HEK293T (cell line): ENCODE measurements at regions not wholly inside any gene's neighbourhood (a gene's known extent, or its start where the extent isn't known, plus 50 kb on each side); places are given as distances from the start of the nearest gene placed in this dataset.
"Not testable (repeated sequence)": the region's sequence is repeated elsewhere in the genome, so short reads cannot be mapped to it uniquely, and the experiment has no call there.

Experiments used
- CTCF ChIA-PET: fragments of 350-600 bp; formaldehyde crosslinking; extraction: SDS; loops from one replicate; lab custom pipeline; 2021; ENCODE audit warnings: antibody characterized with exemption, inconsistent platforms; lab: Yijun Ruan, JAX
- POLR2A ChIA-PET: fragments of 350-600 bp; formaldehyde crosslinking; extraction: SDS; loops from one replicate; lab custom pipeline; 2020; ENCODE audit warnings: antibody characterized with exemption, inconsistent platforms; lab: Yijun Ruan, JAX
- DNase-seq: peaks from one replicate; pipeline ENCODE4 v3.0.0; 2012; ENCODE audit warnings: mixed read lengths; ENCODE audit errors: extremely low spot score
- ARNT ChIP-seq: fragments of 450-650 bp; IDR thresholded peaks from 2 replicates; pipeline ENCODE4 v1.6.1; 2017; ENCODE audit warnings: mild to moderate bottlenecking
- BHLHE40 ChIP-seq: fragments of 450-650 bp; IDR thresholded peaks from 2 replicates; pipeline ENCODE4 v1.6.1; 2016; ENCODE audit warnings: mild to moderate bottlenecking, moderate library complexity, borderline replicate concordance
- CTBP1 ChIP-seq: fragments of 450-650 bp; IDR thresholded peaks from 2 replicates; pipeline ENCODE4 v1.6.1; 2016; ENCODE audit warnings: borderline replicate concordance
- ELF4 ChIP-seq: fragments of 450-650 bp; IDR thresholded peaks from 2 replicates; pipeline ENCODE4 v1.6.1; 2017; ENCODE audit warnings: antibody characterized with exemption
- FOXA1 ChIP-seq: fragments of 450-650 bp; IDR thresholded peaks from 2 replicates; pipeline ENCODE4 v1.6.1; 2016; ENCODE audit warnings: mild to moderate bottlenecking
- FOXK2 ChIP-seq: fragments of 450-650 bp; IDR thresholded peaks from 2 replicates; pipeline ENCODE4 v1.6.1; 2016; ENCODE audit warnings: mild to moderate bottlenecking
- FOXM1 ChIP-seq: fragments of 450-650 bp; IDR thresholded peaks from 2 replicates; pipeline ENCODE4 v1.6.1; 2017; ENCODE audit warnings: mild to moderate bottlenecking, borderline replicate concordance
- HDGF ChIP-seq: fragments of 450-650 bp; IDR thresholded peaks from 2 replicates; pipeline ENCODE4 v1.6.1; 2017; ENCODE audit warnings: antibody characterized with exemption, borderline replicate concordance
- L3MBTL2 ChIP-seq: fragments of 450-650 bp; conservative IDR thresholded peaks from 2 replicates; pipeline ENCODE4 v1.6.1; 2016; ENCODE audit warnings: mild to moderate bottlenecking
- LEF1 ChIP-seq: fragments of 450-650 bp; IDR thresholded peaks from 2 replicates; pipeline ENCODE4 v1.6.1; 2017; ENCODE audit warnings: mild to moderate bottlenecking, borderline replicate concordance
- NFRKB ChIP-seq: fragments of 450-650 bp; IDR thresholded peaks from 2 replicates; pipeline ENCODE4 v1.6.1; 2016; ENCODE audit warnings: mild to moderate bottlenecking, moderate library complexity
- SP1 ChIP-seq: fragments of 450-650 bp; IDR thresholded peaks from 2 replicates; pipeline ENCODE4 v1.6.1; 2017
- SUZ12 ChIP-seq: fragments of 450-650 bp; IDR thresholded peaks from 2 replicates; pipeline ENCODE4 v1.6.1; 2016; ENCODE audit warnings: mild to moderate bottlenecking
- TARDBP ChIP-seq: fragments of 450-650 bp; IDR thresholded peaks from 2 replicates; pipeline ENCODE4 v1.6.1; 2016
- ZNF384 ChIP-seq: fragments of 450-650 bp; IDR thresholded peaks from 2 replicates; pipeline ENCODE4 v1.6.1; 2016
- TF ChIP-seq, protein P1 (sequence below): fragments of 450-650 bp; IDR thresholded peaks from 2 replicates; pipeline ENCODE4 v1.6.1; 2016

DNA sequence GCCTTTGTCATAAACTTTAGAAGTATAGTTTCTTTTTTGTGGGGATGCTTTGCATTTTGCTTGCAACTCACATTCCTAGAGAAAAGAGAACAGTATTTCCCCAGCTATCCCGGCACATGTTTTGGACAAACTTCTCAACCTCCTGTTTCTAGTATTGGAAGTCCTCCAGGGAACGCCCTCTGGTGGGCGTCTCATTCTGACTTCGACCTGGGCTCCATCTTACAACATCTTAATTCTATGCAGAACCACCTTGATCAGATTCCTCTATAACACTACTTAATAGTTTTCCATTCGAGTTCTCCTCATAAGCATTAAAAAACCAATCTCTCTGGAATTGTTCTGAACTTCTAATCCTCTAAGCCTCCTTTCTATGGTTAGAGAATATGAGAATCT lies 139.5 kb upstream of the FZD8 start:
- DNase-seq, result peak; percentile 31
- POLR2A ChIA-PET, result no interaction called here
- TF ChIP-seq LEF1, result no peak
- TF ChIP-seq FOXK2, result no peak
- TF ChIP-seq ARNT, result no peak
- TF ChIP-seq SUZ12, result no peak
- TF ChIP-seq FOXA1, result no peak
- TF ChIP-seq SP1, result no peak
- TF ChIP-seq BHLHE40, result no peak
- no peak for TF ChIP-seq TARDBP
- CTCF ChIA-PET, result interaction anchor here (0.6 to 1.3 kb wide), 4 partner anchors 13 to 1119 kb away, joined by 3 to 5 read pairs (median 3); no protein-coding TSS in a partner anchor

DNA sequence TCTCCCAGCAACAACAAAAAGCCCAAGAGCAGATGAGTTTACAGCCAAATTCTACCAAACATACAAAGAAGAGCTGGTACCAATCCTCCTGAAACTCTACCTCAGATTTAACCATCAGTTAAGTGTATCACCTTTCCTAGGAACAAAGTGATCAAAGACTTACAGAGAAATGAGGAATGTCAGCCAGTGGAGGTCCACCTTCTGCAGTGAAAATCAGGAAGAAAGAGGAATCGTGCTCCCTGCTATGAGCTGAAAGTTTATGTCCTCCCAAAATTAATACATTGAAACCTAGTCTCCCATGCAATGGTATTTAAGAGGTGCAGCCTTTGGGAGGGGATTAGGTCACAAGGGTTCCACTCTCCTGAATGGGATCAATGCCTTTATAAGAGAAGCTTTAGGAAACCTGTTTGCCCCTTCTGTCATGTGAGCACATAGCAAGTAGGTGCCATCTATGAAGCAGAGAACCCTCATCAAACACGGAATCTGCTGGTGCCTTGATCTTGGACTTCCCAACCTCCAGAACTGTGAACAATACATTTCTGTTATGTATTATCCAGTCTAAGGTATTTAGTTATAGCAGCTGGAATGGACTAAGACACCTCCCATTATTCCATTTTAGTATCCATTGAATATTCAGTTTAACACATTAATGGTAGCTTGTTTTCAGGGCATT lies 139.0 kb upstream of the FZD8 start:
- TF ChIP-seq, protein P1, sequence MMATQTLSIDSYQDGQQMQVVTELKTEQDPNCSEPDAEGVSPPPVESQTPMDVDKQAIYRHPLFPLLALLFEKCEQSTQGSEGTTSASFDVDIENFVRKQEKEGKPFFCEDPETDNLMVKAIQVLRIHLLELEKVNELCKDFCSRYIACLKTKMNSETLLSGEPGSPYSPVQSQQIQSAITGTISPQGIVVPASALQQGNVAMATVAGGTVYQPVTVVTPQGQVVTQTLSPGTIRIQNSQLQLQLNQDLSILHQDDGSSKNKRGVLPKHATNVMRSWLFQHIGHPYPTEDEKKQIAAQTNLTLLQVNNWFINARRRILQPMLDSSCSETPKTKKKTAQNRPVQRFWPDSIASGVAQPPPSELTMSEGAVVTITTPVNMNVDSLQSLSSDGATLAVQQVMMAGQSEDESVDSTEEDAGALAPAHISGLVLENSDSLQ, result no peak
- TF ChIP-seq FOXM1 (no peak), ARNT (no peak), FOXK2 (no peak), ZNF384 (no peak), ELF4 (no peak), CTBP1 (no peak), TARDBP (no peak), SP1 (no peak)
- ChIA-PET POLR2A (no interaction called here), CTCF (interaction anchor here (0.6 to 1.3 kb wide), 4 partner anchors 12 to 1118 kb away, joined by 3 to 5 read pairs (median 3); no protein-coding TSS in a partner anchor)
- no peak for DNase-seq

DNA sequence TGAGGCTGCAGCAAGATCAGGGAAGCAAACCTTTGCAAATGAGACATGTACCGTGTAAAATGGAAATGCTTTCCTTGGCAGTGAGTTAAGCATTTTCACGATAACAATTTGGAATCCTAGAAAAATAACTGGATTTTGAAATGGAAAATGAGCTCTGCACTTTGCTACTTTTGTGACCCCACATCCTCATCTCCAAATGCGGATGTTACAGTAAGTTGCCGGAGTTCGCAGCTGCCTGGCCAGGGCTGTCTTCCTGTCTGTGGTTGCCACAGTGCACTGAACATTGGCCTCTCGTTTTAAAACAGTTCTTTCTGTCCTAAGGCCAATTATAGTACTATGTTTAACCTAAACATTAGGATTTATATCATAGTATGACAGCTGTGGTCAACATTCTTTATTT lies 136.2 kb upstream of the FZD8 start:
- ChIA-PET POLR2A (no interaction called here), CTCF (no interaction called here)
- no peak for DNase-seq
- no peak for TF ChIP-seq FOXA1
- no peak for TF ChIP-seq LEF1
- TF ChIP-seq BHLHE40, result no peak
- TF ChIP-seq ARNT, result no peak
- TF ChIP-seq CTBP1, result no peak
- TF ChIP-seq L3MBTL2, result no peak
- no peak for TF ChIP-seq FOXM1
- TF ChIP-seq SUZ12, result no peak
- TF ChIP-seq SP1, result no peak
- no peak for TF ChIP-seq HDGF
- TF ChIP-seq, protein P1, result no peak

DNA sequence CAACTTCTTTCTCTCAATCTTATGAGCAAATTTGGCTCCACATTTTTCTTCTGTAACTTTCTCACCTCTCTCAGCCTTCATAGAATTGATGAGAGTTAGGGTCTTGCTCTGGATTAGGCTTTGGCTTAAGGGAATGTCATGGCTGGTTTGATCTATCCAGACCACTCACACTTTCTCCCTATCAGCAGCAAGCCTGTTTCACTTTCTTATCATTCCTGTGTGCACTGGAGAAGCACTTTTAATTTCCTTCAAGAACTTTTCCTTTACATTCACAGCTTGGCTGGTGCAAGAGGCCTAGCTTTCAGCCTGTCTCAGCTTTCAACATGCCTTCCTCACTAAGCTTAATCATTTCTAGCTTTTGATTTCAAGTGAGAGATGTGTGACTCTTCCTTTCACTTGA lies 134.5 kb upstream of the FZD8 start:
- DNase-seq, POLR2A ChIA-PET, CTCF ChIA-PET: not testable (repeated sequence)

DNA sequence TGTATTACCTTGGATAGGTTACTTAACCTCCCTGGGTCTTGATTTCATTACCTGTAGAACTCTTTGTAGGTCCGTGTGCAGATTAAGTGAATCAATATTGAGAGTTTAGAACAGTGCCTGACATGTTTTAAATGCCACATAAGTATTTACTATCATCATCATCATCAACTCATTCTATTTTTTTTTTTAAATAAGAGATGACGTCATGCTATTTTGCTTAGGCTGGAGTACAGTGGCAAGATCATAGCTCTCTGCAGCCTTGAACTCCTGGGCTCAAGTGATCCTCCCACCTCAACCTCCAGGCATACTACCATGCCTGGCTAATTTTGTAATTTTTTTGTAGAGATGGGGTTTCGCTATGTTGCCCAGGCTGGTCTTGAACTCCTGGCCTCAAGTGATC lies 132.0 kb upstream of the FZD8 start:
- ChIA-PET POLR2A (no interaction called here), CTCF (no interaction called here)

DNA sequence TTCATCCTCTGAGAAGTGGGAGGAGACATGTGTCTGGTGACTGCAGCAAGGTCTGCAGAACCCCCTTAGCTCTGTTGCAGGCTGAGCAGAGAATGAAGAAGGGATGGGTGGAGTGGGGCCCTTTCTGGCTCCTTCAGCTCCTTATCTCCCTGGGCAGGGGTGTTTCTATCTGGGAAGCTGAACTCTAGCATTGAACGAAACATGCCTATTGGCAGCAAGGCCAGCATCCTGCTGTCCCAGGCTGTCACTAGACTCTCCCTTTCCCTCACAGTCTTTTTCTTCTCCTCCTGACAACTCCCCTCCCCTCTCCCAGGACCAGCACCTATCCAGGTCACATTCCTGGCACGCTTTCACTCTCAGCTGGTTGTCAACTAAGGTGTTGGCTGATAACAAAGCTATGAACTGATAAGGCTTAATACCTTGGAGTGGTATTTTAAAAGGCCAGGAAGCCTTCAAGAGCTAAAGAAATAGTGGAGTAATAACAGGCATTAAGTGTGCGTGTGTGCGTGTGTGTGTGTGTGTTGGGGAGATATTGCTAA lies 128.8 kb upstream of the FZD8 start:
- ChIA-PET POLR2A (no interaction called here), CTCF (interaction anchor here (0.7 kb wide), 1 partner anchor 135 kb away, joined by 3 read pairs; no protein-coding TSS in a partner anchor)
- no peak for DNase-seq
- no peak for TF ChIP-seq NFRKB
- TF ChIP-seq SP1, result no peak
- TF ChIP-seq, protein P1, result no peak
- no peak for TF ChIP-seq BHLHE40
- TF ChIP-seq HDGF, result no peak
- TF ChIP-seq FOXA1, result no peak
- no peak for TF ChIP-seq ELF4
- no peak for TF ChIP-seq FOXM1
- TF ChIP-seq FOXK2, result no peak
- TF ChIP-seq SUZ12, result no peak
- no peak for TF ChIP-seq ZNF384
- TF ChIP-seq CTBP1, result no peak
- no peak for TF ChIP-seq ARNT
- no peak for TF ChIP-seq TARDBP
- no peak for TF ChIP-seq L3MBTL2

More for the DNA sequence above, 132.0 kb upstream of the FZD8 start:
- no peak for DNase-seq
- TF ChIP-seq L3MBTL2 (no peak), LEF1 (no peak), FOXA1 (no peak), BHLHE40 (no peak), FOXM1 (no peak), ELF4 (no peak), FOXK2 (no peak), ZNF384 (no peak)
